Stomach smooth muscle (tissue), 2 donors: ENCODE measurements at regions not wholly inside any gene's neighbourhood (a gene's known extent, or its start where the extent isn't known, plus 50 kb on each side); places are given as distances from the start of the nearest gene placed in this dataset.

Experiments used
- H3K27ac ChIP-seq: one replicate; pipeline ENCODE4 v1.7.0; 2013; ENCODE audit warnings: mild to moderate bottlenecking, low read length, inconsistent platforms
- H3K27me3 ChIP-seq, 2 donors: one replicate each; pipeline ENCODE4 v1.7.0; 2013; ENCODE audit warnings: low read length in 2 of 2; ENCODE audit not compliant: insufficient read depth in 2 of 2, control insufficient read depth in 1 of 2
- H3K36me3 ChIP-seq, 2 donors: one replicate each; pipeline ENCODE4 v1.7.0; 2013; ENCODE audit warnings: low read length in 2 of 2; ENCODE audit not compliant: control insufficient read depth in 2 of 2, insufficient read depth in 2 of 2
- H3K4me1 ChIP-seq: one replicate; pipeline ENCODE4 v1.7.0; 2013; ENCODE audit warnings: low read length; ENCODE audit not compliant: control insufficient read depth, insufficient read depth
- H3K4me3 ChIP-seq, 2 donors: one replicate each; pipeline ENCODE4 v1.7.0; 2013; ENCODE audit warnings: low read length in 2 of 2
- H3K9ac ChIP-seq, 2 donors: one replicate each; pipeline ENCODE4 v1.7.0; 2013; ENCODE audit warnings: low read length in 2 of 2, mild to moderate bottlenecking in 1 of 2
- H3K9me3 ChIP-seq, 2 donors: one replicate each; pipeline ENCODE4 v1.7.0; 2013; ENCODE audit warnings: low read length in 2 of 2; ENCODE audit not compliant: control insufficient read depth in 2 of 2
- donor health status: healthy.
- donor health status: Pancreatic carcinoma.

- no peaks in the 10 kb centered on the region for H3K9me3 ChIP-seq
- no peak overlapping the region for H3K9ac ChIP-seq
- H3K27me3 ChIP-seq: no peaks in the 10 kb centered on the region
- H3K27ac ChIP-seq: no peak overlapping the region
- no peaks in the 10 kb centered on the region for H3K4me1 ChIP-seq
- H3K36me3 ChIP-seq: no peaks in the 10 kb centered on the region
- no peak overlapping the region for H3K4me3 ChIP-seq
Observed at GRCh38 chr2:48120759-48121242, 193.7 kb upstream of the FOXN2 start.

- H3K4me1 ChIP-seq: no peaks in the 10 kb centered on the region
- no peaks in the 10 kb centered on the region for H3K27me3 ChIP-seq
- H3K4me3 ChIP-seq: no peak overlapping the region
- no peak overlapping the region for H3K9ac ChIP-seq
- H3K27ac ChIP-seq: no peak overlapping the region
- no peaks in the 10 kb centered on the region for H3K9me3 ChIP-seq
- no peaks in the 10 kb centered on the region for H3K36me3 ChIP-seq
Observed at GRCh38 chr2:48122166-48122565, 192.3 kb upstream of the FOXN2 start.

DNA sequence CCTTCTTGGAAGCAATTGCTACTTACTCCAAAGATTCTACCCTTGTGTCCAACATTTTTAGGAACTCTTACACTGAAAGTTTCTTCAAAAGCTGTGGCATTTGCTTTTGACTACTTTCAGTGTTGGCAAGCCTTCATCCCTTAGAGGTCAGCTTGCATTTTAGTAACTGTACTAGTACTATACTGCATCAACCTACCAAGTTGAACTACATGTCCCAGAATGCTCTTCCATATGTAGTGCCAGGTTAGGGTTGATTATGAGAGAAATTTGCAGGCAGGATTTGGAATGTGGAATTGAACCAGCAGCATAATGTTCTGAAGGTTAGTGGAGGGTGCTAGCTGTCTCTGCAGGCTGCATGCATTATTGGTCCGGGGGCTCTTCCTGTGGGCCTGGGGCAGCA lies 189.9 kb upstream of the FOXN2 start:
- no peak overlapping the region for H3K4me3 ChIP-seq
- H3K36me3 ChIP-seq: no peaks in the 10 kb centered on the region
- H3K4me1 ChIP-seq: no peaks in the 10 kb centered on the region
- H3K27me3 ChIP-seq: no peaks in the 10 kb centered on the region
- H3K27ac ChIP-seq: no peak overlapping the region
- H3K9me3 ChIP-seq: no peaks in the 10 kb centered on the region
- no peak overlapping the region for H3K9ac ChIP-seq

GRCh38 chr2:48126162-48126561 lies 188.3 kb upstream of the FOXN2 start:
- H3K9me3 ChIP-seq: no peaks in the 10 kb centered on the region
- H3K27ac ChIP-seq: no peak overlapping the region
- no peak overlapping the region for H3K9ac ChIP-seq
- H3K27me3 ChIP-seq: no peaks in the 10 kb centered on the region
- no peaks in the 10 kb centered on the region for H3K4me1 ChIP-seq
- H3K4me3 ChIP-seq: no peak overlapping the region
- no peaks in the 10 kb centered on the region for H3K36me3 ChIP-seq

GRCh38 chr2:48127612-48128191 lies 186.8 kb upstream of the FOXN2 start:
- Histone ChIP-seq H3K27ac (no peak overlapping the region), H3K9me3 (no peaks in the 10 kb centered on the region), H3K27me3 (no peaks in the 10 kb centered on the region), H3K4me1 (peaks cover 3% of the 10 kb centered on the region), H3K4me3 (no peak overlapping the region), H3K9ac (no peak overlapping the region), H3K36me3 (no peaks in the 10 kb centered on the region)

- no peaks in the 10 kb centered on the region for H3K27me3 ChIP-seq
- peaks cover 3% of the 10 kb centered on the region for H3K4me1 ChIP-seq
- H3K4me3 ChIP-seq: no peak overlapping the region
- H3K36me3 ChIP-seq: no peaks in the 10 kb centered on the region
- no peak overlapping the region for H3K27ac ChIP-seq
- H3K9ac ChIP-seq: no peak overlapping the region
- H3K9me3 ChIP-seq: no peaks in the 10 kb centered on the region
Observed at GRCh38 chr2:48129293-48129950, 185.1 kb upstream of the FOXN2 start.

- H3K27me3 ChIP-seq: no peaks in the 10 kb centered on the region
- H3K36me3 ChIP-seq: no peaks in the 10 kb centered on the region
- no peak overlapping the region for H3K4me3 ChIP-seq
- H3K9me3 ChIP-seq: no peaks in the 10 kb centered on the region
- no peak overlapping the region for H3K27ac ChIP-seq
- peaks cover 3% of the 10 kb centered on the region for H3K4me1 ChIP-seq
- H3K9ac ChIP-seq: no peak overlapping the region
Observed at GRCh38 chr2:48131539-48132270, 182.8 kb upstream of the FOXN2 start.

DNA sequence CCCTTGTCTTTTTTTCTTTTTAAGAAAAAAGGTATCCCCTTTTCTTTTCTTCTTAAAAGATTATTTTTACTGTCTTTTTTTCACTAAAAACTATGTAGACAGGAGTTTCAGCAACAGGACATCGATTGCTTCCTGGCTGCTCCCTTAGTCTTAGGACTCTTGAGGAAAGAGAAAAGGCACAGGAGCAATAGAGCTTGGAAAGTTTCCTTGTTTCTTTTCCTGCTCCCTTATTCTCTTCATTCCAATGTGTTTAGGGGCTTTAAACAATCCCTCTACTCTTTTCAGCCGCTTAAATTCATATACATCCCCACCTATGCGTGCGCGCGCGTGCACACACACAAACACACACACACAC lies 182.2 kb upstream of the FOXN2 start:
- no peaks in the 10 kb centered on the region for H3K9me3 ChIP-seq
- H3K27ac ChIP-seq: no peak overlapping the region
- no peak overlapping the region for H3K9ac ChIP-seq
- peaks cover 3% of the 10 kb centered on the region for H3K4me1 ChIP-seq
- H3K4me3 ChIP-seq: no peak overlapping the region
- H3K27me3 ChIP-seq: no peaks in the 10 kb centered on the region
- H3K36me3 ChIP-seq: no peaks in the 10 kb centered on the region

DNA sequence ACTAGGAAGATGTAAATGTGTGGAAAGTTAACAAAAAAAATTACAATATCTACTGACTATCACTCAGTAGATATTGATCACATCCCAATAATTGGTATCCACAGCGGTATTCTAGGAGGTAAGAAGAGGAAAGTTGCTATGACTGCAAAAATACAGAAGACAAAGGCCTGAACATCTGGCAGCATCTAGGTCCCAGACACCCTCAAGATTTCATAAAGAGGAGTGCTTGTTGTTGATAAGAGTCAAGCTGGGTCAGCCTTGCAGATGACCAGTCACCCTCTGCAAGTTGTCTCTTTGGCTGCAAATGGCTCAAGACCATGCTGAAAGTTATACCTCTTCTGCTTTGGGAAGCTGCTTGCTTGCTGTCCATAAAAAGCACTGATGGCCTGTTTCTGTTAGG lies 179.8 kb upstream of the FOXN2 start:
- peaks cover 3% of the 10 kb centered on the region for H3K4me1 ChIP-seq
- no peaks in the 10 kb centered on the region for H3K27me3 ChIP-seq

GRCh38 chr2:48135797-48136196 lies 178.7 kb upstream of the FOXN2 start:
- Histone ChIP-seq H3K36me3 (no peaks in the 10 kb centered on the region), H3K4me1 (peaks cover 3% of the 10 kb centered on the region), H3K4me3 (no peak overlapping the region), H3K9ac (no peak overlapping the region), H3K27me3 (no peaks in the 10 kb centered on the region), H3K27ac (no peak overlapping the region), H3K9me3 (no peaks in the 10 kb centered on the region)

More for the DNA sequence above, 179.8 kb upstream of the FOXN2 start:
- no peak overlapping the region for H3K9ac ChIP-seq
- H3K9me3 ChIP-seq: no peaks in the 10 kb centered on the region
- no peak overlapping the region for H3K27ac ChIP-seq
- H3K36me3 ChIP-seq: no peaks in the 10 kb centered on the region
- H3K4me3 ChIP-seq: no peak overlapping the region

DNA sequence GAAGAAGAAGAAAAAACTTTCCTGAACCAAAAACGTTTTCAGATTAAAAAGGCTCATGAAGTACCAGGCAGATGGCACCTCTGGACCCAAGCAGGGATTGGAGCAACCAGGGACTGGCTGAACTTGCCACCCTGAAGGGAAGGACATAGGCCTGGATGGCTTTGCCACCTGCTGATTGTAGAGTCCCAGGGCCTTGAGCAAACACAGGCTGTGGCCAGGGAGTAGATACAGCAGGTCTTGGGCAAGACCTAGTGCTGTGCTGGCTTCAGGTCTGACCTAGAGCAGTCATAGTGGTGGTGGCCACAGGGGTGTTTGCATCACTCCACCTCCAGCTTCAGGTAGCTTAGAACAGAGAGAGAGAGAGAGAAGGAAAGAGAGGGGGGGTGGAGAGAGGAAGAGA lies 176.7 kb upstream of the FOXN2 start:
- H3K27ac ChIP-seq: no peak overlapping the region
- H3K36me3 ChIP-seq: no peaks in the 10 kb centered on the region
- no peaks in the 10 kb centered on the region for H3K27me3 ChIP-seq
- no peak overlapping the region for H3K9ac ChIP-seq
- no peaks in the 10 kb centered on the region for H3K4me1 ChIP-seq
- H3K9me3 ChIP-seq: no peaks in the 10 kb centered on the region
- no peak overlapping the region for H3K4me3 ChIP-seq
